SK-N-SH (cell line): ENCODE measurements at regions not wholly inside any gene's neighbourhood (a gene's known extent, or its start where the extent isn't known, plus 50 kb on each side); places are given as distances from the start of the nearest gene placed in this dataset.
"Not testable (repeated sequence)": the region's sequence is repeated elsewhere in the genome, so short reads cannot be mapped to it uniquely, and the experiment has no call there.

Experiments used
- CTCF ChIA-PET: fragments of 300-600, 350-600 bp; formaldehyde crosslinking; extraction: SDS; loops from one replicate; lab custom pipeline; 2021; lab: Yijun Ruan, JAX
- POLR2A ChIA-PET: fragments of 350-600 bp; sonication (Branson Sonifier 250); formaldehyde crosslinking; extraction: SDS; loops from one replicate; lab custom pipeline; 2020; ENCODE audit warnings: antibody characterized with exemption, inconsistent platforms; lab: Yijun Ruan, JAX
- DNase-seq: peaks from one replicate; pipeline ENCODE4 v3.0.0; 2012
- H2AFZ ChIP-seq: fragments of 200-600 bp; sonication (generic); 2 replicates; pipeline ENCODE4 v1.8.1; 2016; ENCODE audit warnings: antibody characterized with exemption, mild to moderate bottlenecking, low read depth
- H3F3A ChIP-seq: fragments of 200-600 bp; sonication (generic); replicated peaks from 2 replicates; pipeline ENCODE3; 2016; ENCODE audit warnings: antibody characterized with exemption, mild to moderate bottlenecking; ENCODE audit not compliant: insufficient read depth
- H3K27ac ChIP-seq, 2 experiments: fragments of 200-500 bp in 1 of 2; fragments of 200-600 bp in 1 of 2; sonication (Bioruptor generic) in 1 of 2; sonication (generic), shearing (Covaris generic) in 1 of 2; 2 replicates each; pipeline versions ENCODE4 v1.5.1 to v1.6.1; 2014 to 2016; ENCODE audit warnings: low read depth in 2 of 2, inconsistent platforms in 1 of 2, low read length in 1 of 2, mild to moderate bottlenecking in 1 of 2, mixed read lengths in 1 of 2
- H3K27me3 ChIP-seq: fragments of 200-600 bp; sonication (generic), shearing (Covaris generic); 2 replicates; pipeline ENCODE4 v1.6.1; 2016; ENCODE audit warnings: mixed run types; ENCODE audit not compliant: insufficient read depth
- H3K36me3 ChIP-seq, 2 experiments: fragments of 200-500 bp in 1 of 2; fragments of 200-600 bp in 1 of 2; sonication (Bioruptor generic) in 1 of 2; sonication (generic) in 1 of 2; replicated peaks in 1 of 2; 2 replicates each; pipeline versions ENCODE3 to v1.5.1; 2014 to 2016; ENCODE audit warnings: low read length in 1 of 2, mild to moderate bottlenecking in 1 of 2; ENCODE audit not compliant: insufficient read depth in 2 of 2, control insufficient read depth in 1 of 2
- H3K4me1 ChIP-seq, 2 experiments: fragments of 200-500 bp in 1 of 2; fragments of 200-600 bp in 1 of 2; sonication (Bioruptor generic) in 1 of 2; sonication (generic), shearing (Covaris generic) in 1 of 2; 2 replicates each; pipeline versions ENCODE4 v1.5.1 to v1.6.1; 2014 to 2016; ENCODE audit warnings: low read depth in 1 of 2, low read length in 1 of 2, mixed run types in 1 of 2; ENCODE audit not compliant: insufficient read depth in 2 of 2, control insufficient read depth in 1 of 2
- H3K4me2 ChIP-seq: fragments of 200-600 bp; sonication (generic), shearing (Covaris generic); 2 replicates; pipeline ENCODE4 v1.6.1; 2017; ENCODE audit warnings: mixed run types
- H3K4me3 ChIP-seq, 2 experiments: fragments of 200-500 bp in 1 of 2; fragments of 200-600 bp in 1 of 2; sonication (Bioruptor generic) in 1 of 2; sonication (generic), shearing (Covaris generic) in 1 of 2; 2 replicates each; pipeline versions ENCODE4 v1.5.1 to v1.8.1; 2014 to 2016; ENCODE audit warnings: low read depth in 2 of 2, inconsistent platforms in 1 of 2, low read length in 1 of 2, mild to moderate bottlenecking in 1 of 2, mixed read lengths in 1 of 2, moderate library complexity in 1 of 2
- H3K79me2 ChIP-seq: fragments of 200-600 bp; sonication (generic); 2 replicates; pipeline ENCODE4 v1.8.1; 2017; ENCODE audit warnings: mild to moderate bottlenecking; ENCODE audit not compliant: insufficient read depth
- H3K9ac ChIP-seq: fragments of 200-600 bp; sonication (generic); 2 replicates; pipeline ENCODE4 v1.6.1; 2017; ENCODE audit warnings: mixed run types
- H3K9me2 ChIP-seq: fragments of 200-600 bp; sonication (generic); 2 replicates; pipeline ENCODE4 v1.6.1; 2017; ENCODE audit warnings: mixed run types
- H3K9me3 ChIP-seq: fragments of 200-600 bp; sonication (generic); 2 replicates; pipeline ENCODE4 v1.6.1; 2017; ENCODE audit warnings: mixed run types, mild to moderate bottlenecking, moderate library complexity
- H4K20me1 ChIP-seq: fragments of 200-600 bp; sonication (generic); 2 replicates; pipeline ENCODE4 v1.6.1; 2017; ENCODE audit warnings: mild to moderate bottlenecking, mixed run types; ENCODE audit not compliant: insufficient read depth
- FOXJ3 ChIP-seq: sonication (generic); formaldehyde crosslinking; IDR thresholded peaks from 2 replicates; pipeline ENCODE4 v1.5.1; 2020; ENCODE audit warnings: mild to moderate bottlenecking, missing genetic modification reagents
- GATA2 ChIP-seq: sonication (generic); formaldehyde crosslinking; IDR thresholded peaks from 2 replicates; pipeline ENCODE4 v1.5.0; 2020; ENCODE audit warnings: mild to moderate bottlenecking, missing genetic modification reagents
- IRF3 ChIP-seq: fragments of 150-350 bp; IDR thresholded peaks from 2 replicates; pipeline ENCODE4 v1.6.1; 2016; ENCODE audit warnings: mild to moderate bottlenecking, low read depth, low read length
- NFIC ChIP-seq: IDR thresholded peaks from 2 replicates; pipeline ENCODE4 v1.4.0; 2012; ENCODE audit warnings: borderline replicate concordance
- TAF1 ChIP-seq: IDR thresholded peaks from 2 replicates; pipeline ENCODE4 v1.6.1; 2012; ENCODE audit warnings: low read depth, mild to moderate bottlenecking, low read length, moderate library complexity, borderline replicate concordance
- WGBS: methylation state at CpG from one replicate; pipeline ENCODE4 v1.1.6; 2017; ENCODE audit warnings: low lambda C conversion rate; 5-methylcytosine and 5-hydroxymethylcytosine counted together
- TF ChIP-seq, protein P1 (sequence below): IDR thresholded peaks from 2 replicates; pipeline ENCODE4 v1.4.0; 2012; ENCODE audit warnings: low read depth

DNA sequence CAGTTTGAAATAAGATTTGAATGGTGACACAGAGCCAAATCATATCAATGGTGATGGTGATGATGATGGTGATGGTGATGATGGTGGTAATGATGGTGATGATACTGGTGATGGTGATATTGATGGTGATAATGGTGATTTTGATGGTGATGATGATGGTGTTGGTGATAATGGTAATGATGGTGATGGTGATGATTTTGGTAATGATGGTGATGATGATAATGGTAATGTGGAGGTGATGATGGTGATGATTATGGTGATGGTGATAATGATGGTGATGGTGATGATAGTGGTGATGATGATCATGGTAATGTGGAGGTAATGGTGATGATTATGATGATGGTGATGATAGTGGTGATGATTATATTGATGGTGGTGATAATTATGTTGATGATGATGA is 311.9 kb upstream of the SFSWAP start:
- no peak for TF ChIP-seq FOXJ3 (CRISPR knock-in tag)
- TF ChIP-seq NFIC: no peak
- TF ChIP-seq, protein P1, sequence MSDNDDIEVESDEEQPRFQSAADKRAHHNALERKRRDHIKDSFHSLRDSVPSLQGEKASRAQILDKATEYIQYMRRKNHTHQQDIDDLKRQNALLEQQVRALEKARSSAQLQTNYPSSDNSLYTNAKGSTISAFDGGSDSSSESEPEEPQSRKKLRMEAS: no peak
- no peak for TF ChIP-seq IRF3
- TF ChIP-seq TAF1: no peak
- TF ChIP-seq, all 33 proteins: peak for 0
- POLR2A ChIA-PET: no interaction called here
- peaks cover 0 to 4% of the 10 kb centered on the region in 2 experiments; a peak in 1 of 4 replicates for H3K4me1 ChIP-seq
- CTCF ChIA-PET: interaction anchor here (1.8 kb wide), 1 partner anchor 294 kb away, joined by 5 read pairs; no protein-coding TSS in a partner anchor
- H3K9me2 ChIP-seq: no peaks in the 10 kb centered on the region
- H3K9ac ChIP-seq: no peak overlapping the region
- H3K36me3 ChIP-seq: no peaks in the 10 kb centered on the region
- no peak overlapping the region for H3K4me2 ChIP-seq
- no peak overlapping the region for H3K4me3 ChIP-seq
- H4K20me1 ChIP-seq: no peaks in the 10 kb centered on the region
- H3K9me3 ChIP-seq: no peaks in the 10 kb centered on the region
- H2AFZ ChIP-seq: no peak overlapping the region
- no peaks in the 10 kb centered on the region for H3K27me3 ChIP-seq
- no peak overlapping the region for H3K27ac ChIP-seq
- no peaks in the 10 kb centered on the region for H3F3A ChIP-seq
- DNase-seq: no peak
- no peaks in the 10 kb centered on the region for H3K79me2 ChIP-seq

- H3K79me2 ChIP-seq, H3K4me1 ChIP-seq, H3K4me3 ChIP-seq, H3F3A ChIP-seq, H4K20me1 ChIP-seq, H3K4me2 ChIP-seq, H3K36me3 ChIP-seq, H3K27me3 ChIP-seq, H3K27ac ChIP-seq, H2AFZ ChIP-seq, H3K9ac ChIP-seq, POLR2A ChIA-PET, H3K9me2 ChIP-seq, H3K9me3 ChIP-seq: not testable (repeated sequence)
- 0 out of 2 replicates have a peak, but pooled peaks have one; percentile 11 for TF ChIP-seq GATA2 (CRISPR knock-in tag)
- 26% methylated on average over 3 of the region's 4 CpGs for WGBS
- DNase-seq: peak; percentile 63
- CTCF ChIA-PET: interaction anchor here (1.8 kb wide), 1 partner anchor 296 kb away, joined by 5 read pairs; no protein-coding TSS in a partner anchor
These were observed 310.1 kb upstream of the SFSWAP start for GRCh38 chr12:131400668-131401294.

GRCh38 chr12:131401907-131402633 is 308.8 kb upstream of the SFSWAP start:
- H2AFZ ChIP-seq, H3K27ac ChIP-seq, H3F3A ChIP-seq, H3K9me2 ChIP-seq, H4K20me1 ChIP-seq, POLR2A ChIA-PET, H3K9ac ChIP-seq, H3K9me3 ChIP-seq, H3K4me1 ChIP-seq, H3K4me3 ChIP-seq, H3K79me2 ChIP-seq, H3K36me3 ChIP-seq, DNase-seq, H3K4me2 ChIP-seq, H3K27me3 ChIP-seq, CTCF ChIA-PET: not testable (repeated sequence)
- 38% methylated on average over 12 of the region's 13 CpGs for WGBS
